NCI-H524 (cell line): ENCODE measurements at regions not wholly inside any gene's neighbourhood (a gene's known extent, or its start where the extent isn't known, plus 50 kb on each side); places are given as distances from the start of the nearest gene placed in this dataset.

Experiments used
- DNase-seq, 2 experiments: peaks; one replicate each; lab custom pipeline; 2025; lab: John Stamatoyannopoulos, UW

DNA sequence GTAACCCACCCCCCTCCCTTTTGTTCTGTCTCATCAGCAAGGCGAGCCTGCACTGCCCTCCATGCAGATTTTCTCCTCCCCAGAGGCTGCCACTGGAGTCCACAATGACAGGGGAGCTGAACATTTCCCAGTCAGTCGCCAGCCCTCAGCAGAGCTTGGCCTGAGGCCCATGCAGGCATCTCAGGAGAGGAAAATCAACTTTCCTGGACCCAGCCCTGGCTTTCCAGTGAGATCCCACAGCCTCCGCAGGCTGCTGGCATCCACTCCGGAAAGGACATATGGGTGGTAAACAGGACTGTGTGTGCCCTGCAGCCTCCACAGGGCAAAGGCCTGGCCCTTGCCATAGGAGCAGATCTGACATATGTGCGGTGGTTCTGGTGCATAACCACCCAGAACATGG lies 253.8 kb downstream of the TNS1 start:
- DNase-seq = no peak

DNA sequence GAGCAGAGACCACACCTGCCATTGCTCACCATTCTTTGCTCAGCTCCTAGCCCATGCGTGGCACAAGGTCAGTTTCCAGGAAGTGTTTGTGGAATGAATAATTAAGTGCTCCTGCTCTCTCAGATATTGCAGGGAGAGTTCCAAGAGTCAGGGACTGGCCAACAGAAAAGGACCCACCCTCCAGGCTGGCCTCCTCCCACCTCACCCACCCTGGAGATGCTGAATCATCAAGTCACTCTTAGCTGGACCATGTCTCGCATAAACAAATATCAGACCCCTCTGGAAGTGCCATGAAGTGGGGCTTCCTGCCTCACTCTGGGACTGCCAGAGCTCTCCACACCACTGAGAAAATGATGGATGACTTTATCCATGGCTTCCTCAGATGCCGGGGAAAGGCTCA lies 256.0 kb downstream of the TNS1 start:
- DNase-seq = no peak

DNA sequence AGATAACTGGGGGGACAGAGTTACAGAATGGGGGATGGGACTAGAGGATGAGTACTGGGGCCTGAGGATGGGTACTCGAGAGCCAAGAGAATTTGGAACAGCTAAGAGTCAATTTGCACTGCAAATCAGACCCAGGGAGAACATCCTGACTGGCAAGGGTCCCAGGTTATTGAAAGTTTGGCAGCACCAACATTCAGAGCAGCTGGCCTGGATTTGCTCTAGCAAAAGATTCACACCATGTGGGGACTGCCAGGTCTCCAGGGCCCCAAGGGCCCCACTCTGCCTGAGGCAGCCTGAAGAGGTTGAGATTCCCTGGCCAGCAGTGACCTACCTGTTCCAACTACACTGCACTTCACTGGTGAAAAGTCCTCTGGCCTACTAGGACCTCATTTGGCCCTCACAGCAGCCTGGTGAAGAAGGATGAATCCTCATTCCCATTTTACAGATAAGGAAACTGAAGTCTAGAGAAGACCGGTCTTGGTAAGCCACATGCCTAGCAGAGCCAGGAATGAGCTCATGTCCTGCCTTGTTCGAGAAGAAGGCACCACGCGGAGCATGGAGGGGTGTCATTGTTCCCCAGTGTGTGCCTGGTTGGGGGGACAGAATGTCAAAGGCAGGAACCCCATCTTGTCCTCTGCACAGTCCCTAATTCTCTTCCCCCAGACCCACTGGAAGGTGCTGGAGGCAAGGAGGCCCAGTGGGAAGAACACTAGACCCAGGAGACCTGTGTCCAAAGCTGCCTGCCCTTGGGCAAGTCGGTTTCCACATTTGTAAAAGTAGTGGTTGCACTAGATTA lies 258.6 kb downstream of the TNS1 start:
- no peak for DNase-seq

DNA sequence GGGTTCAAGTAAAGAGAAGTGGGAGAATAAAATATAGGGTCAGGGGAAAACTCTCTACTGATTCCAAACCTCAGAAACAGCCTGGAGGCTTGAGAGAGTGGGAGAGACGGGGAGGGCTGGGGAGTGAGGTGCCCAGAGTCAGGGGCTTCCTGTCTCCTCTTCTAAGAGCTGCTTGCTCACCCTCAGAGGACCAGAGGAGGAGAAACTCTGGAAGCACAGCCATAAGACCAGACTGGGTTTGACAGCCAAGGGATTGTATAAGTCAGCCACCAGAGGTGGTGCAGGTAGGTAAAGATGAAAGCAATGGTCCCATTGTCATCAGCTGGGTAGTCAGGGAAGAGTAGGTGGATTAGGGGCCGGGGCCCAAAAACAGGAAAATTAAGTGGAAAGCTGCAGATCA lies 259.4 kb downstream of the TNS1 start:
- DNase-seq = no peak

DNA sequence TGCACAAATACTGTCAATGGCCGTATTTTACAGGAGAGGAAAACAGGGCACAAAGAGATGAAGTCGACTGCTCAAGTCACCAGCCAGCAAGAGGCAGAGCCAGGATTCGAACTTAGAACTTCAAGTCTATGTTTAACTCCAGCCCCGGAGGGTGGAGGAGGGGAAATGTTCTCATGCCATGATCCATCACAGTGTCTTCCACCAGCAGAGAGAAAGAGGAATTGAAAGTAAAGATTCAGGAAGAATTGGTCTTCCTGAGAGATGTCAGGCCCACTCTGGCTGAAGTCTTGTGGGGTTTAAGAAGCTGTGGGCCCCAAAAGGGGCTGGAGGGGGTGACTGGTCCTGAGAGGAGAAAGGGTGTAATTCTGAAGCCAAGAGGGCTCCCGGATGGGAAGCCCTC lies 260.0 kb downstream of the TNS1 start:
- no peak for DNase-seq

DNA sequence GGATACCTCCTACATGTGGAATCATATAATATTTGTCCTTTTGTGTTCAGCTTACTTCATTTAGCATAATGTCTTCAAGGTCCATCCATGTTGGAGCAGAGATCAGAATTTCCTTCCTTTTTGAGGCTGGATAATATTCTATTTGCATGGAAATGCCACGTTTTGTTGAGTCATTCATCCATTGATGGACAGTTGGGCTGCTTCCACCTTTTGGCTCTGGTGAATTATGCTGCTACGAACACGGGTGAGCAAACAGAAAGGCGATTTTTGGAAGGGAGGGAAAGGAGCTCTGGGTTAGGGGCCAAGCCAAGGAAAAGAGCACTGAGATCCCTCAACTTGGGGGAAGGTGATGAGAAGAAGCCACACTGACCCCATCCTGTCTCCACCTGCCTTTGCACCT lies 260.5 kb downstream of the TNS1 start:
- DNase-seq = no peak

DNA sequence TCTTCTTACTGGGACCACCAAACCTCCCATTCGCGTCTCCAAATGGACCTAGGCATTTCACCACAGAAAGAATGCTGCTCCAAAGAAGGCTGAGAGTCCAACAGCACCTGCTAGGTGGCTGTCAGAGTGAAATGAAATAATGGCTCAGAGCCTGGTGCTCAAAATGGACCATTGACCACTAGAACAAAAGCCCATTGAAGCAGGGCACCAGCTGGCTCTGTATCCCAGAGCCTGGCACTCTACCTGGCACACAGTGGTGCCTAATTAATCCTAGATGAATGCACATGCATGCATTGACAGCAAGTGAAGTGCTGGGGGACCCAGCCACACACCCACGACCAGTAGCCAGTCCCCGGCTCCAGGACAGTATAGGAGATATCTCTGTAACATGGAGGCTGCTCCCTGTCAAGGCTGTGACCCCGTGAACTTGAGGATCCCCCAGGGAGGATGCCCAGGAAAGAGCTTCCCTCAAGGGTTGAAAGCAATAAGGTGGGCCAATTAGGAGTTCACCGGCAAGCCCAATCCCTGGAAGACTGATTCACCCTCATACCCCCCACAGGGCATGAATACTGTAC lies 261.3 kb downstream of the TNS1 start:
- DNase-seq = no peak

DNA sequence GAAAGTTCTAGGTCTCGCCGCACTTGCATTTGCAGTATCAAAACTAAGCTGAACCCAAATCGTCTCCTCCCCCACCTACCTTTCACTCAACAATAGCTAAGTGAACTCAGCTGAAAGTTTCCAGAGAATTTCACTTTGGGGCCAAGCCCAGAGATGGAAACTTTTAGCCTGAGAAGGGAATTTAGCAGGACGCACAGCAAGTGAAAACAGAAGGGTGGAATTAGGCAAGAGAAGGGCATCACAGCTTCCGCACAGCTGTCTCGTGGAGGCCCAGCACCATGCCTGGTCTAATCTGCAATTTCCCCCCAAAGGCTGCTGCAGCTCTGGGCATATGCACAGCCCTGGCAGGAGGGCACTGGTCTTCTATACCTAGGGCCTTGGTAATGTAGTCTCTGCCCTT lies 262.0 kb downstream of the TNS1 start:
- no peak for DNase-seq

DNA sequence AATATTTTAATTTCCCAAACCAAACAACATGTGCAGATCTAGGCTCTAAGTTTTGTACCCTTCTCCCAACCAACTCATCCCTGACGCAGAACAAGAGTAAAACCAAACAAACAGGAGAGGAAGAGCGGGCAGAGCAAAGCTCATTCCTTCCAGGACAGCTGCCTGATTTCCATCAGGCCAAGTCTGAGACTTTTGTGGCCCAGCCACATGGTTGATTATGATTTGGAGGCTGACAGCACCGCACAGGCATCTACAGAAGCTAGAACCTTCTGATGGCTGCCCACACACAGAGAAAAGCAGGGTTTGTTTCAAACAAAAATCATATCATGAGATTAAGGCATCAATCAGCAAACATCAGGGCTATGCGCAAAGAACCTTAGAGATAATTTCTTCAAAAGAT lies 262.6 kb downstream of the TNS1 start:
- no peak for DNase-seq

DNA sequence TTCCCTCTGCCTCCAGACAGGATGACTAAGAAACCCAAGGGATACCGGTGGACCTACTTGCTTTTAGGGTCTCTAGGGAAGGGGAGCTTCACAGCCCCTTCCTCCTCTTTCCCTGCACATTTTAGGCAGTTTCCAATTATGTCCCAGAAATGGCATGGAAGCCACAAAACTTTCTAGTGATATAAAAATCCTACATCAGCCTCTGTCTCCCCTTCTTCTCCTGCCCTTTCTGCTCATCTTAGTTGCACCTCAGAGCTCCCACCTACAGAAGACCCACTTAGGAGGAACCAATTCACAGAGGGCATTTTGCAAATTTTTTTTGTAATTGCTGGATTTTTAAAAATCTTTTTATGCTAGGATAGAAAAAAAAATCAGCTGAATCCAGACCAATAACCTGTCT lies 263.1 kb downstream of the TNS1 start:
- no peak for DNase-seq

DNA sequence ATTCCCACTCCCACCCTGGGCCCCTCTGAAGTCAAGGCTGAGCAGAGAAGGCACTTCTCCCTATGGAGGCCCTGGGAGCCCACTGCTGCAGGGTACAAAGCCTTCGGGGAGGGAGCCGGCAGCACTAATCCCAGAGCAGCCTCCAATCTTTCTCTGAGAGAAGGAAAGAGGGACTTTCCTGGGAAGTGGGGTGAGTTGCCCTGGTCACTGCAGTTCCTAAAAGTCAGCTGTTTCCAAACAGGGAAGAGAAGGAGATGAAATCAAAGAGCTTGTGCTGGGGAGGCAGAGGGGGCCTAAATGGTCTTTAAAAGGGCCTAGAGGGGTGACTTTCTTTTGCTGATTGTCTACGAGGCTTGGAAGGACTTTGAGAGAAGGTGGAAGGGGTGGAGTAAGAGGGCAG lies 264.7 kb downstream of the TNS1 start:
- no peak for DNase-seq

DNA sequence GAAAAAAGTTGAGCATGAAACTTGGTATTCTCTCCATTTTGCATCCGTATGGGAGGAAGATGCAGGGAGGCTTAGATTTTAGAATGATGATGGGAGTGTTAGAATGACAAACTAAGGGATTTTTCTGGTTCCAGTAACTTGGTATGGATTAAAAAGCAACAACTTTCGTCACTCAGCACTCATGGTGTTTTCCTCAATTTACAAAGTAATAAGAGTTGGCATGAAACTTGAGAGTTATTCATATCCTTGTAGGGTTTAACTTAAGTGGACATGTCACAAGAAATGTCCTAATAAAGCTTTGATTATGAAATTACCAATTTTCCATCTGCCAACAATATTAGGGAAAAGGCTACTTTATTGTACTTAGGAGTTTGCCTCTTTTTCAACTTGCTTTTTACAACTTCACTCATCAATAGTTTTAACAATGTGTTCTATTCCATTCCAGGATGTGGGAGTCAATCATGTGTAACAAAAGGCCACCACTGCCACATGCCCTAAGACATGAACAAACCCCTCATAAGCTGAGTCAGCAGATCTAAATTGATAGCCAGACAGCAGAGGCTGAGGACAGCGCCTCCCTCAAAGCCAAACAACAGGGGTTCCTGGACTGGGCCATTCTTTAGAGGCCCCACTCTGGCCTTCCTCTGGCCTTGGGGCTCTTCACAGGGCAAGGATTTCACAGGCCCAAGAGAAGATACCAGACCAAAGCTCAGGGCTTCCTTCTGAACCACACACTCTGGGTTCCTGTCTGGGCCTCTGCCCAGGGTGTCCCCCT lies 265.8 kb downstream of the TNS1 start:
- DNase-seq = no peak

DNA sequence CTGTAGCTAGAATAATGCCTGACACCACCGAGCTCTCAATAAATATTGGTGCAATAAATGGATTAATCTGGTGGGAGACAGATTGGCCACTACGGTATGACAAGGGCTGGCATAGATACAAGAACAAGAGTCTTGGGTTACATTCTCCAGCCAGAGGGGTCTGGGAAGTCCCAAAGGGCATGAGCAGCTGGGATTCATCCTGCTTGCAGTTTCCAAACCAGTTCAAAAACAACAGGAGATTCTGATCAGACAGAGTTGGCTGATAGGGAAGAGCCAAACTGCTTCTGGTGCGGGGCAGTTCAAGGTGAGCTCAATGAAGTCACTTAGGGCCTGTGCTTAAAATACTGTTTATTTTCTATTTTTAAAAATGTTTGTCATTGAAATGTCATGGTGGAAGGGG lies 266.9 kb downstream of the TNS1 start:
- peak in 1 of 2 experiments; percentile 4 for DNase-seq

DNA sequence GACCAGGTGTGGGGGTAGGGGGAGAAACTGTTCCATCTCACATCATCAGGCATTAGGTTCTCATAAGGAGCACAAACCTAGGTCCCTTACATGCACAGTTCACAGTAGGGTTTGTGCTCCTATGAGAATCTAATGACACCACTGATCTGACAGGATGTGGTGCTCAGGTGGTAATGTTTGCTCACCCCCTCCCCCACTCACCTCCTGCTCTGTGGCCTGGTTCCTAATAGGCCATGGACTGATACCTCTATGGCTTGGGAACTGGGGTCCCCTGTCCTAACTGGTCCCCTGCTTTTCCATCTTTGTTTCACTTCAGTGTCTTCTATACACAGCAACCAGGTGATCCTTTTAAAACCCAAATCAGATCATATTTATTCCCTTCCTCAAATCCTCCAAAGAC lies 267.8 kb downstream of the TNS1 start:
- no peak for DNase-seq

DNA sequence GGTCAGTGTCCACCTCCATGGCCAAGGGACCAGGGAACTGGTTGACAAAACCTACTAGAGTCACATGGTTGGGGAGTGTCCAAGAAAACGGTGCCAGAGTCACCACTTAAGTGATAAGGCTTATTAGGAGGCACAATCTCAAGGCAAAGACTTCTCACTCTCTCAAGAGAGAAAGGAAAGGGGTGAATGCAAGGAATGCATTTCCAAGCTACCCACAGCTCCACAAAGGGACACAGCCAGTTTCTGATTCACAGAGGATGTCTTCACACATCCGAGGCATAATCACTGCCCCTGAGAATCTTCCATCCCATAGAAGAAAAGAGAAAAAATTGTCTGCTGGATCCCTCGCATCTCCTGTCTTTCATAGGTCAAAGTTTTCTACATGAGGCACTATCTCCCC lies 269.3 kb downstream of the TNS1 start:
- no peak for DNase-seq

DNA sequence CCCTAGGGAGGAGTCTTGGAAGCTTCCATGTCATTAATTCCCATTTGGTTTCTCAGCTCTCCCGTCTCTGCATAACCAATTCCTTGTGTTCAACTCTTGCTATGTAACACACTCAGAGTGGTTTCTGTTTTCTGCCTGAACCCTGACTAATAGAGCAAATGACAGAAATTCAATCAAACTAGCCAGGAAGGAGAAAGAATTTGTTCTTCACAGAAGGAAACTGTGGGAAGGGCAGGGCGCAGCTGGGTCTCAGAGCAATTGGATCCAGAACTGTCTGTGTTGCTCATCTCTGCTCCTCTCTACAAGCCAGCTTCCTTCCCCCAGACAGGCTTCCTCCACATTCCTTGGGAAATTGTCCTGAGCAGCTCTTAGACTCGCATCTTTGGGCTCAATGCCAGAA lies 269.8 kb downstream of the TNS1 start:
- no peak for DNase-seq

DNA sequence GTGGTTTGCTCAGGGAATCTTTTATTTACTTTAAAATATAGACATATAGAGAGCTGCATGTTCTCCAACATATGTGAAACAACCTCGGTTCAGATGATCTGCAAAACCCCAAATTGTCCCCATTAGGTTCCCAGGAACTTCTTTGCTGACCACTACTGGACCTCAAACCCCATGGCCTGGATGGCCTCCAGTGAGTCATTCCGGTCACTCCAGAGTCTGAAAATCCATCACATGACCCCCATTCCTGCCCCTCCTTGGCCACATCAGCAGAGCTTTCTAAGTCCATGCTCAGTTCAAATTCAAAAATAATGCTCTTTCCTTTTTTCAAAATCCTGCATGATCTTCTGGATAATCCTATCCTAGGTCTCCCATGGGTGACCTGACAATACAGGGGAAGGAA lies 271.0 kb downstream of the TNS1 start:
- DNase-seq = no peak

DNA sequence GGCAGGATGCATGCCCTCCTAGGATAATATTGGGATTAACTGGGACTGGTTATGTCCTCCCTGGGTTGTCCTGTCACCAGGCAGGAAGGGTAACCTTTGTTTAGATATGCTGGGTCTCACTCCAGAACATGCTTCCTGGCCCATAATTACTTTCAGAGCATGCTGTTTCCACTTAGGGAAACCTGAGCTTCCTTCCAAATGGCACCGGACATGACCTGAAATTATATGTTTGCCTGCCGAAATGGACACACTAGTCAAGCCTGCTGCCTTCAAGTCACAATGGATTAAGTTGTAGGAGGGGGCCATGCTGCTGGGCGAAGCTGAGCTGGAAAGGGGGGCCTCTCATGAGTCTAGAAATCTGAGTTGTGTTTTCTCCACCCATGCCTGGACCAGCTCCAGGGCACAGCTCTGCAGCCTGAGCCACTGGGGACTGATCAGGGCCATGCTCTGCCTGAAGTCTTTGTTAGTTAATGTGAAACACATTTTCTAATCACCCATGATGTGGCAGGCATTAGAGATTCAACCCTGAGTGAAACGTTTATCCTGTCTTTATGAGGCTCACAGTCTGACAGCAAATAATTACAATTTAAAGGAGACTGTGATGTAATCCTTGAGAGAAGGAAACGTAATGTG lies 273.3 kb downstream of the TNS1 start:
- DNase-seq = no peak

DNA sequence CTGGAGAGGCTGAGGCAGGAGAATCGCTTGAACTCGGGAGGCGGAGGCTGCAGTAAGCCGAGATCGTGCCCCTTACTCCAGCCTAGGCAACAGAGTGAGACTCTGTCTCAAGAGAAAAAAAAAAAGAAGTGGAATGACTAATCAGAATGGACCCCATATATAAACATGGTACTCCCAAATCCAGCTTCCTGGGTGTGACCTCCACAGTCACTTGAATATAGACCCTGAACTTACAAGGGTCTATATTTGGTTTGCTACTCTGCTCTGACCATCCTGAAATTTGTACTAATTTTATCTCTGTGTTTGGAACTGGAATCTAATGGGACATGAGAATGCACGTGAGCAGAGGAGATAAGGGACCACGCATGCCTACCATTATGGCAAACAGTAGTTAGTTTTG lies 275.0 kb downstream of the TNS1 start:
- DNase-seq = no peak

DNA sequence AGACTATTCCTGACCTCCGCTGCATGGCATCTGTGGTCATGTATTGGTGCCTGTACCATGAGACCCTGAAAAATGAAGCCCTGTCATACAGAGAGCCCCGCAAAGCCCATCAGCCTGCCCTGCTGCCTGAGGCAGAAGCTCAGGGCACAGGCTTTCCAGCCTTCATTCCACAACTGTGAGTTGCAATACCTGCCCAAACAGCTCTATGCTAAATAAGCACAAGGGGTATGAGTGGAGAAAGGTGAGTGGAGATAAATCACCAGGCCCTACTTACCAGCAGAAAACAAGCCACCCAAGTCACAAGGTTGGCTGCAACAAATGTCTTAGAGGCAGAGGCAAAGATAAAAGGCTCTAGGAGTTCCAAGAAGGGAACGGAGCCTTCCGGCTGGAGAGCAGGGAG lies 277.4 kb downstream of the TNS1 start:
- DNase-seq = no peak

DNA sequence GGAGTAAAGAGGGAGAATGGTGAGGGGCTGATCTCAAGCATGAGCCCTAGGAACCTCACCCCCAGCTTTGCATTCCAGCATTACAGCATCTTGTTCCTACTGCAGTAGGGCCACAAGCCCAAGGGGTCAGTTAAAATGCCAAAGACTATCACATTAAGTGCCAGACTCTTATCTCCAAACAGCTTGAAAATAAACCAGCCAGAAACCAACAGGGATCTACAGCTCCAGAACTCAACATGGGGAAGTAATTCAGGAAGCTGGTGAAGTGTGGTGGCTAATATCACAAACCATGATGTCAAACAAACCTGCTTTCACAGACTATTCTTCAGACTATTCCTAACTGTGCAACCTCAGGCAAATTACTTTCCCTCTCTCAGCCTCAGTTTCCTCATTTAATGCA lies 278.3 kb downstream of the TNS1 start:
- no peak for DNase-seq

DNA sequence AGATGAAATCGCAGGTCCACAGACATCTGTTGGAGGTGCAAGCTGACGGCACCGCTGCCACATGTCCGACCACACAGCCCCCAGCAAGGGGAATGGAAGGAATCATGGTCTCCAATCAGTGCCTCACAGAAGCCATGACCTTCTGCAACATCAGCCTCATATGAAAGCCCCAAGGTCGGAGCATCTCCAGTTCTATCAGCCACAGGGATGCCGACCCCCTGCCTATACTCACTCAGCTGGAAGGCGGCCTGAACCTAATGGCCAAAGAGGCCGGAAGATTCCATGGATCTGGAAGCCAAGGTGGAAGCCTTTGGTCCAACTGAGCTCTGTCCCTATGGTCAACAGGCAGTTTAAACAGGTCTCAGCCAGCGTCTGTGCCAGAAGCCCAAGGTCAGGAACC lies 278.8 kb downstream of the TNS1 start:
- DNase-seq = no peak
